ENCODE measurements at regions not wholly inside any gene's neighbourhood (a gene's known extent, or its start where the extent isn't known, plus 50 kb on each side); places are given as distances from the start of the nearest gene placed in this dataset.

GRCh38 chr1:4483021-4483625, 171.3 kb upstream of the AJAP1 start:
- DNase-seq (no peak), ATAC-seq (no peak)
- H3K4me1 ChIP-seq = no peaks in the 10 kb centered on the region
- no peak overlapping the region for H3K4me3 ChIP-seq
- H3K36me3 ChIP-seq = no peaks in the 10 kb centered on the region
- no peak for TF ChIP-seq CTCF (IDR thresholded peaks at IDR 0.05)
- H3K9me3 ChIP-seq = no peaks in the 10 kb centered on the region
- intact Hi-C loops (cut with DNase I) = no loop called here
- no peaks in the 10 kb centered on the region for H3K27me3 ChIP-seq
- no peak overlapping the region for H3K27ac ChIP-seq

- ATAC-seq = no peak
- Histone ChIP-seq H3K27me3 (no peaks in the 10 kb centered on the region), H3K4me3 (no peak overlapping the region), H3K9me3 (no peaks in the 10 kb centered on the region), H3K4me1 (no peaks in the 10 kb centered on the region), H3K27ac (no peak overlapping the region), H3K36me3 (no peaks in the 10 kb centered on the region)
- intact Hi-C loops (cut with DNase I) = no loop called here
- TF ChIP-seq CTCF (IDR thresholded peaks at IDR 0.05) = no peak
- no peak for DNase-seq
These were observed 169.0 kb upstream of the AJAP1 start for GRCh38 chr1:4485398-4485797.

- no peak overlapping the region for H3K4me3 ChIP-seq
- TF ChIP-seq CTCF (IDR thresholded peaks at IDR 0.05) = no peak
- no peaks in the 10 kb centered on the region for H3K9me3 ChIP-seq
- intact Hi-C loops (cut with DNase I) = no loop called here
- no peak overlapping the region for H3K27ac ChIP-seq
- DNase-seq (no peak), ATAC-seq (no peak)
- no peaks in the 10 kb centered on the region for H3K4me1 ChIP-seq
- no peaks in the 10 kb centered on the region for H3K27me3 ChIP-seq
- no peaks in the 10 kb centered on the region for H3K36me3 ChIP-seq
These were observed 168.5 kb upstream of the AJAP1 start for GRCh38 chr1:4485878-4486277.

GRCh38 chr1:4486408-4487120, 167.8 kb upstream of the AJAP1 start:
- TF ChIP-seq CTCF (IDR thresholded peaks at IDR 0.05) = no peak
- ATAC-seq (no peak), DNase-seq (no peak)
- no peak overlapping the region for H3K4me3 ChIP-seq
- no peaks in the 10 kb centered on the region for H3K4me1 ChIP-seq
- no peak overlapping the region for H3K27ac ChIP-seq
- no peaks in the 10 kb centered on the region for H3K9me3 ChIP-seq
- intact Hi-C loops (cut with DNase I) = no loop called here
- H3K27me3 ChIP-seq = no peaks in the 10 kb centered on the region
- H3K36me3 ChIP-seq = no peaks in the 10 kb centered on the region

- intact Hi-C loops (cut with DNase I) = no loop called here
- no peak for TF ChIP-seq CTCF (IDR thresholded peaks at IDR 0.05)
- Histone ChIP-seq H3K4me3 (no peak overlapping the region), H3K27ac (no peak overlapping the region), H3K36me3 (no peaks in the 10 kb centered on the region), H3K4me1 (no peaks in the 10 kb centered on the region), H3K9me3 (no peaks in the 10 kb centered on the region), H3K27me3 (no peaks in the 10 kb centered on the region)
- ATAC-seq (no peak), DNase-seq (no peak)
These were observed 166.4 kb upstream of the AJAP1 start for GRCh38 chr1:4488018-4488417.
